HuH-7 (cell line): ENCODE measurements at regions not wholly inside any gene's neighbourhood (a gene's known extent, or its start where the extent isn't known, plus 50 kb on each side); places are given as distances from the start of the nearest gene placed in this dataset.
"Not testable (repeated sequence)": the region's sequence is repeated elsewhere in the genome, so short reads cannot be mapped to it uniquely, and the experiment has no call there.

Experiments used
- DNase-seq: peaks from one replicate; pipeline ENCODE4 v3.0.0; 2011; ENCODE audit warnings: low spot score

DNA sequence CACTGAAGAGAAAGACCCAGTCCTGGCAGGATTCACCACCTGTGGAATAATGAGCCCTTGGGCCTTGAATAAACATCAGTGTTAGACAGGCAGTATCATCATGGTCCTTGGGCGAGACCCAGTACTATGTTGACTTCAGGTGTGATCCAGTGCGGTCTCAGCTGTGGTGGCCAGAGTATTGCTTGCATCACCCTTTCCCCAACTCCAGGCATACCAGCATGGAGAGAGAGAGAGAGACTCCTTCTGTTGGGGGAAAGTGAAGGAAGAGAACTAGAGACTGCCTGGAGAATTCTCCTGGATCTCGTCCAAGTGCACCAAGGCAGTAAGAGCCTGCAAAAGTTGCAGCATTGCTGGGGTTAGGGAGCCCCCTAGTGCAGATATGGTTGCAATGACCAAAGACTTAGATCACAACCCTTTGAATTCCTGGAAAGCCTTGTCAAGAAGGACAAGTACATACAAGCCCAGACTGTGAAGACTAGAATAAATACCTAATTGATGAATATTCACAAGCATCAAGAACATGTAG, 61.1 kb upstream of the VAMP7 start:
- DNase-seq: peak; percentile 18

DNA sequence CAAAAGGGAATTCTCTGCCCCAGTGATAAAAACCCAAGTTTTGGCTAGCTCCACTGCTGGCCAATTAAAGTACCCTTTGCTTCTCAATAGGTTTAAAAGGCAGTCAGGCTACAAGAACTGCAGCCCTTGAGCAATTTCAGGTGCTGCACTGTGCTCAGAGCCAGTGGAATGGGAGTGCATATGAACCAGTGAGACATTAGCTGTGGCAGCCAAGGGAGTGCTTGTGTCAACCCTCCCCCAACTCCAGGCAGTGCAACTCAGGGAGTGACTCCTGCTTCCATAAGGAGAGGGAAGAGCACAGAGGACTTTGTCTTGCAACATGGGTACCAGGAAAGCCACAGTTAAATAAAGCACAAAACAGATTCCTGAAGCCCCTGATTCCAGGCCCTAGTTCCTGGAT, 61.6 kb upstream of the VAMP7 start:
- DNase-seq: no peak

- DNase-seq: not testable (repeated sequence)
These were observed 66.8 kb upstream of the VAMP7 start for GRCh38 chrX:155814391-155814790.

DNA sequence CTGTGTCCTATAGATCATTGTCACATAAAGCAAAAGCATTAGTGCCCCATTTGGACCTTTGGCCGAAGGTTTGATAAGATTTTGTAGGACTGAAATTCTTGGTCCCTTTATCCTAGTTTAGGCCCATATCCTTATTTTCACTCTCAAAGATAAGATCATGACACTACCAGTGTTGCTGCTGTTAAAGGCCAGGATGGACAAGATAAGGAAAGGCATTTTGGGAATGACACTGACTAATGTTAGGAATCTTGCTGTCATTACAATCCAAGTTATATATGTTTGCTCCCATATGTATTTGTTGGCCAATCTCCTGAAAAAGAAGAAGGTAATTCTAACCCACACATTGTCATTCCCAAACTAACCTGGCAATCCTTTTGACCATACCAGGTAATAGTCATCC, 101.3 kb upstream of the VAMP7 start:
- DNase-seq: no peak

DNA sequence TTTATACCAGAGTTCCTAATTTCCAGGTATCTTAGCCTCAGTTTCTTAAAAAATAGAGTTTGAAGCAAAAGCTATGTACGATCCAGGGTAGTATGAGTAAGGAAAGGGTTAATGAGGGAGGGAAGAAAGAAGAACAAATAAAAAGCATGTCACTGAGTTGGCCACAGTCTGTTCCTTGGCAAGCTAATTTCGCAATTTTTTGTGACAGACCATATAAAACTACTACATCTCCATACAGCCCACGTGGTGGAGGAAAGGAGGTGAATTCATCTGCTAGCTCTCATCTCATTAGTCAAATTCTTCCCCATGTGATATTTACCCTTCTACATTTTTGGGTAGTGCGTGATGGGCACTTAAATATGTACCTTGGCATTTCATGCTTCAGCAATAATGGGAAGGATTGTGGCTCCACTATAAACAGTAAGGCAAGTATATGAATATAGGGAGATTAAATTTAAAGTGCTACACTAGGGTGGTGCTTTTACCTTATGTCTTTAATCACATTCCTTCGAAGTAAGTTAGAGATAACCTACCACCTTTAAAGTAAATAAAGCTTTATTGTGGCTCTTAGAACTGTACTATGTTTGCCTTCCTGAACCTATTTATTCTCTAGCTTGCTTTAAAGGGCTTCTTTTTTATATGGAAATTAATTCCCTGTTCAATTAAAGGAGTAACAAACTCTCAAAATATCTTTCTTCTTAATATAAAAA, 102.1 kb upstream of the VAMP7 start:
- DNase-seq: no peak

- DNase-seq: no peak
These were observed 106.8 kb upstream of the VAMP7 start for GRCh38 chrX:155774387-155774786.

DNA sequence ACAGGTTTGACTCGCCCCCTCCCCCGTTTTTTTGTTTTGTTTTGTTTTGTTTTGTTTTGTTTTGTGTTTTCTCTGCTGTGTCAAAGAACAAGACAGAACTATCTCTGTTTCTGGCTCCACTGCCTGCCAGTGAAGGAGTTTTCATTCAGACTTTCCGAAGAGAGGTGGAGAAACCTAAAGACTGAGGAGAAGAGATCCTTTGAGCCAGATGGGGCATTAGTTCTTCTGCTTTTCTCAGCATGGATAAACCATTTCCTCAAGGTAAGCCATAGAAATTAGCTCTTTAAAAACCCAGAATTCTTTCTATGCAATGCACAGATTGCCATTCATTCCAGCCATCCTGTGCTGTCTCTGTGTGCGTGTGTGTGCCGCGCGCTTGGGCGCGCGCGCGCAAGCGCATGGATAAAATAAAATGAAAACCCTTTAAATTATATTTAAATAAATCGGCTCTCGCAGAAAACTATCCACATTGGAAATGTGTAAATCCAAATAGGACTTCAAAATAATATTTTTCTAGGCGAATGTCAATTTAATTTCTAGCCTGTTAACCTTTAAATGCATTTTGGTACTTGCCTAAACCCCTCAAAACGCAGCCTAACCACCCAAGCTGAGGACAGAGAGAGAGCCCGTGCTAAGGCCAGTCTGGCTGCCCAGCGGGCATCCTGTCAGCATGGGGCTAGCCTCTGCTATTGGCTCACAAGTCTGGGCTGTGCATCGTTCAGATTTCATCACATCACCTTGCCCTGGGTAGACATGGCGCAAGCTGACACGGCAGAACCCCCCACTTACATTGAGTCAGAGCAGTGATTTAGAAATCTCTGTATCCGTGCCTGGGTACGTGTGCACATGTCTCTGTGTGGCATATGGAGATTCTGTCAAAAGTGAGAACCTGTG, 113.0 kb upstream of the VAMP7 start:
- DNase-seq: no peak

GRCh38 chrX:155767051-155767875, 113.9 kb upstream of the VAMP7 start:
- DNase-seq: no peak

DNA sequence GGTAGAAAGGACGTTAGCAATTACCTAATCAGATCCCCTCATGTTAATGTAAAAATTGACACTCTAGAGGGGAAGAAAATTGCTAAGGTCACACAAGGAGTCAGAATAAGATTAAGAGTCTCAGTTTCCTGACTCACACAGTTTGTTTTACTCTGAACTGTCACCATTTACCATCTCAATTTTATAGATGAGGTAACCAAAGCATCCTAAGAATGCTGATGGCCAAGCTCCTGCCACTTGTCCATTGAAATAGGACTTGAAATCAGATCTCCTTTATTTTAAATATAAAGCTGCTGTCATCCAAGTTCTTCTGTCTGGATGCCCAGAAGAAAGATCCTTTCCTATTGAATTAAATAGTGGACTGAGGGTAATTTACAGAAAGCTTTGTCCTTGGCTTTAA, 114.8 kb upstream of the VAMP7 start:
- no peak for DNase-seq

DNA sequence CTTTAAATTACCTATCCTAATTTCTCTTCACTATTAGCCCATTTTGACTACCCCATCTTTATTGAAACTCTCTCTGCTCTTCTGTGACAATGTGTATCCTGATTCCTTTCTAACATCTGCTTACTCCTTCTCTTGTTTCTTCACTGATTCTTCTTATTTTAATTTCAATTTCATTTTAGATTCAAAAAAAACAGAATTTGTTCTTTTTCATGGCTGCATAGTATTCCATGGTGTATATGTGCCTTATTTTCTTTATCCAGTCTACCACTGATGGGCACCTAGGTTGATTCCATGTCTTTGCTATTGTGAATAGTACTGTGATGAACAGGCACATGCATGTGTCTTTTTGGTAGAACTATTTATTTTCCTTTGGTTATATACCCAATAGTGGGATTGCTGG, 120.0 kb upstream of the VAMP7 start:
- DNase-seq: no peak

DNA sequence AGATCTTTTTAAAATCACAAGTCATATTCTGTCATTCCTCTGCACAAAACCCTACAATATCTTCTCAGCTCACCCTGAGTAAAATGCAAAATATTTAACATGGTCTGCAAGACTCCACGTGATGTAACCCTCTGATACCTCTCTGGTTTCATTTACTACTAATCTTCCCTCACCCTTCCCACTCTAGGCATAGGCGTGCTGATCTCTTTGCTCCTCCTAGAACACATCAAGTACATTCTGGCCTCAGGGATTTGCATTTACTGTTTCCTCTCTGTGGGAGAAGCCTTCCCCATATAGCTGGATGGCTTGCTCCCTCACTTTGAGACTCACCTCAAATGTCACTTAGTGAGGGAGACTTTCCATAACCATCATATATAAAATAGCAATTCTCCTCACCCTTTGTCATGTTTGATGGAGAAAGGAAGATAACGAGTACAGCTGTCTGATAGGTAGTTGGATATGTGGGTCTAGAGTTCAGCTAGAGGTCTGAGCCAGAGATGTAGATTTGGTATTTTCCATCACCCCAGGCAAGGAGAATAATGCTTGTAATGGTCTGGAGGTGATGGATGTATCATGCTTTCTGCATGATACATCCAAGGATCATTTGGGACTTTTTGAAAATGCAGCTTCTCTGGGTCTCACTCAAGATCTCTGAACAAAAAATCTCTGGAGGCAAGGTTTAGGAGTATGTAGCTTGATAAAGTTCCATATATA, 123.9 kb upstream of the VAMP7 start:
- no peak for DNase-seq

- no peak for DNase-seq
These were observed 125.3 kb upstream of the VAMP7 start for GRCh38 chrX:155755706-155756337.

DNA sequence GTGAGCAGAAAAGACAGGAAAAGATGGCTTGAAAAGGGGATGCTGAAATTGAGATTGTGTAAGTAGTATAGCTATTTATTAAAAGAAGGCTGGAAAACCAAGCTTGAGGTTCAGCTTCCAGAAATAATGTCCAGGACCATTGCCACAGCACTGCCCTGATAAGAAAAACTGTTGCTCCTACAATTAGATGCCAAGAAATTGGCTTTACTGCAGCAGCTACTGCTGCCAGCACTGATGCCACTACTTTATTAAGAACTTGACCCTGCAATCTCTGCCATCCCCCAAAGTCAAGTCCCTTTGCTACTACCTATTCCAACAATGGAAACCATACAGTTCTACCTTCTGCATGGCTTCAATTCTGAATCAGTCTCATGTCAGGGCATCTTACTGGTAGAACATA, 130.0 kb upstream of the VAMP7 start:
- DNase-seq: no peak

DNA sequence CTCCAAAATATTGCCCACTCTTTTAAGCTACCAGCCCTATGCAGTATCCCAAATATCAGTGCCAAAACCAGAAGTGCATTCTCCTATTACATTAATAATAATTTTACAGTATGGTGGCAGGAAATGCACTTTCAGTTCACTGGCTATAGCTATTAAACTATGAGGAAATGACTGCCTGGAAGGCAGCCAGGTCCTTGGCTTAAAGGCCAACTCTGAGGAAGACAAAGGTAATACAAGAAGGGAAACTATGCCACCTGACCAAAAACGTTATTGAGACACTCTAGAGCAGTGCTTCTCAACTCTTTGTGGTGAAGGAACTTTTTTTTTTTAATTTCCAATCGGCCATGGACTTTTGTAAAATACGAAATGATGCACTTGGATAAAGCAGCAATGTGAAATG, 133.6 kb upstream of the VAMP7 start:
- DNase-seq: no peak

- DNase-seq: no peak
These were observed 133.0 kb upstream of the TMLHE start for GRCh38 chrX:155745792-155746191.

GRCh38 chrX:155744534-155744933, 131.8 kb upstream of the TMLHE start:
- DNase-seq: no peak

DNA sequence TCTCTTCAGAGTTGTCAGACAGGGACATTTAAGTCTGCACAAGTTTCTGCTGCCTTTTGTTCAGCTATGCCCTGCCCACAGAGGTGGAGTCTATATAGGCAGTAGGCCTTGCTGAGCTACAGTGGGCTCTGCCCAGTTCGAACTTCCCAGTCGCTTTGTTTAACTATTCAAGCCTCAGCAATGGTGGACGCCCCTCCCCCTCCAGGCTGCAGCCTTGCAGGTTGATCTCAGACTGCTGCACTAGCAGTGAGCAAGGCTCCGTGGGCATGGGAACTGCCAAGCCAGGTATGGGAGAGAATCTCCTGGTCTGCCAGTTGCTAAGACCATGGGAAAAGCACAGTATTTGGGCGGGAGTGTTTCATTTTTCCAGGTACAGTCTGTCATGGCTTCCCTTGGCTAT, 115.6 kb upstream of the TMLHE start:
- not testable (repeated sequence) for DNase-seq

GRCh38 chrX:155718972-155719586, 106.3 kb upstream of the TMLHE start:
- DNase-seq: no peak

- no peak for DNase-seq
These were observed 102.4 kb upstream of the TMLHE start for GRCh38 chrX:155715141-155715540.

DNA sequence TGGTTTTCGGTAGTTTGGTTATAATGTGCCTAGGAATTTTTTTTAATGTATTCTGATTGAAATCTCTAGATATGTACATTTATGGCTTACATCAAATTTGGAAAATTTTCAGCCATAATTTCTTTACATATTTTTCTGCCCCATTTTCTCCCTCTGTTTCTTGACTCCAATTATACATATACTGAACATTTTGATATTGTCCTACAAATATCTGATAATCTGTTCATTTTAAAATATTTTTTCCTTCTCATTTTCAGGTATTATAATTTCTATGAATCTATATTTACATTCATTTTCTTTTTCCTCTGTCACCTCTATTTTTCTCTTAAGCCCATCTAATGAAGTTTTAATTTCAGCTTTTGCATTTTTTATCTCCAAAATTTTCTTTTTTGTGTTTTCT, 82.7 kb upstream of the TMLHE start:
- DNase-seq: no peak

- no peak for DNase-seq
These were observed 81.9 kb upstream of the TMLHE start for GRCh38 chrX:155694649-155695048.
